Astrocyte of the spinal cord (primary cell): ENCODE measurements at regions not wholly inside any gene's neighbourhood (a gene's known extent, or its start where the extent isn't known, plus 50 kb on each side); places are given as distances from the start of the nearest gene placed in this dataset.
"Not testable (repeated sequence)": the region's sequence is repeated elsewhere in the genome, so short reads cannot be mapped to it uniquely, and the experiment has no call there.

ENCODE experiments used
- DNase-seq: peaks from one replicate; pipeline ENCODE4 v3.0.0; 2011; ENCODE audit warnings: low read depth, low spot score
- H3K4me3 ChIP-seq: 2 replicates; pipeline ENCODE4 v1.5.1; 2011; ENCODE audit warnings: low read depth, mild to moderate bottlenecking, low read length, moderate library complexity
- CTCF ChIP-seq: IDR thresholded peaks from 2 replicates; pipeline ENCODE4 v1.5.1; 2012; ENCODE audit warnings: low read depth, mild to moderate bottlenecking, low read length, inconsistent platforms
- in situ Hi-C: cut with HindIII; loops from 2 replicates; pipeline ENCODE4 v1.10.0; 2017; ENCODE audit warnings: low sequenced_read_pairs

GRCh38 chr4:9608300-9608699 is 164.1 kb downstream of the DEFB131A start:
- no peak overlapping the region for H3K4me3 ChIP-seq
- in situ Hi-C loops: no loop called here
- TF ChIP-seq CTCF: no peak
- no peak for DNase-seq

GRCh38 chr4:9610321-9610720 is 166.1 kb downstream of the DEFB131A start:
- DNase-seq, H3K4me3 ChIP-seq, in situ Hi-C loops: not testable (repeated sequence)

- no peak overlapping the region for H3K4me3 ChIP-seq
- DNase-seq: no peak
- no peak for TF ChIP-seq CTCF
- in situ Hi-C loops: no loop called here
These were observed 166.9 kb downstream of the DEFB131A start for GRCh38 chr4:9611101-9611500.

- DNase-seq, H3K4me3 ChIP-seq, in situ Hi-C loops: not testable (repeated sequence)
These were observed 145.0 kb upstream of the DRD5 start for GRCh38 chr4:9636411-9636810.

GRCh38 chr4:9659678-9660077 is 121.8 kb upstream of the DRD5 start:
- H3K4me3 ChIP-seq, in situ Hi-C loops: not testable (repeated sequence)
- peak; percentile 3 for DNase-seq
- TF ChIP-seq CTCF: peak; percentile 34

GRCh38 chr4:9660955-9661354 is 120.5 kb upstream of the DRD5 start:
- DNase-seq, in situ Hi-C loops, H3K4me3 ChIP-seq: not testable (repeated sequence)

GRCh38 chr4:9670725-9671124 is 110.7 kb upstream of the DRD5 start:
- H3K4me3 ChIP-seq, in situ Hi-C loops, DNase-seq: not testable (repeated sequence)

- in situ Hi-C loops, DNase-seq, H3K4me3 ChIP-seq: not testable (repeated sequence)
These were observed 104.1 kb upstream of the DRD5 start for GRCh38 chr4:9677357-9677756.

GRCh38 chr4:9679704-9680478 is 101.5 kb upstream of the DRD5 start:
- H3K4me3 ChIP-seq: no peak overlapping the region
- TF ChIP-seq CTCF: no peak
- in situ Hi-C loops: no loop called here
- no peak for DNase-seq

- in situ Hi-C loops, H3K4me3 ChIP-seq, DNase-seq: not testable (repeated sequence)
These were observed 98.3 kb upstream of the DRD5 start for GRCh38 chr4:9683174-9683573.

- in situ Hi-C loops, DNase-seq, H3K4me3 ChIP-seq: not testable (repeated sequence)
These were observed 96.4 kb upstream of the DRD5 start for GRCh38 chr4:9685016-9685415.
